ENCODE measurements at regions not wholly inside any gene's neighbourhood (a gene's known extent, or its start where the extent isn't known, plus 50 kb on each side); places are given as distances from the start of the nearest gene placed in this dataset.
"Not testable (repeated sequence)": the region's sequence is repeated elsewhere in the genome, so short reads cannot be mapped to it uniquely, and the experiment has no call there.

DNA sequence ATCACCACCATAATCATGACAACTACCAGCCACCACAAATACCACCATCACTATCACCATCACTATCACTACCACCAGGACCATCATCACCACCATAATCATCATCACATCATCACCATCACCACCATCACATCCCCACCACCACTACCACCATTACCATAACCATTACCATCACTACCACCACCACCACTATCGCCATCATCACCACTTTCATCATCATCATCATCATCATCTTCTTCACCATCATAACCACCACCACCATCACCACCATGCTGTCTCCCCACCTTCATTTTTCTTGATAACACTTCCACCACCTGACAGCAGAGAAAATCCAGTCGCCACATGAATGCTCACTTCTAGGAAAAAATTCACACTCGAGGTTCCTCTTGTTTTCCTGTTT, 253.6 kb downstream of the ANKRD60 start:
- H3K9me3 ChIP-seq (ENCODE audit: control extremely low read depth in 1 of 5, control insufficient read depth in 4 of 5, insufficient read depth in 2 of 5, low read depth in 1 of 5, low read length in 4 of 5), result peaks cover 0 to 3% (median 0%) of the 10 kb centered on the region in 5 experiments
- DNase-seq, result no peak
- H3K36me3 ChIP-seq (ENCODE audit: control insufficient read depth in 4 of 4, insufficient read depth in 4 of 4, low read length in 3 of 4), result no peaks in the 10 kb centered on the region
- no peaks in the 10 kb centered on the region for H3K4me1 ChIP-seq (ENCODE audit: control extremely low read depth in 1 of 4, control insufficient read depth in 4 of 4, insufficient read depth in 4 of 4, low read length in 3 of 4)
- no peak overlapping the region for H3K4me3 ChIP-seq (ENCODE audit: control insufficient read depth in 1 of 7, extremely low read depth in 1 of 7, insufficient read depth in 4 of 7, low read depth in 2 of 7, low read length in 6 of 7)
- no peaks in the 10 kb centered on the region for H3K27me3 ChIP-seq (replicated peaks in 2 of 5; ENCODE audit: control insufficient read depth in 4 of 5, insufficient read depth in 5 of 5, low read length in 4 of 5)
- 85% methylated on average over 3 of the region's 3 CpGs for WGBS (ENCODE audit: insufficient coverage)
- CTCF ChIA-PET, result no interaction called here
- H3K27ac ChIP-seq (ENCODE audit: insufficient read depth in 1 of 2, low read depth in 1 of 2, low read length in 2 of 2, poor library complexity in 1 of 2, severe bottlenecking in 2 of 2), result no peak overlapping the region
- POLR2A ChIA-PET, result no interaction called here

DNA sequence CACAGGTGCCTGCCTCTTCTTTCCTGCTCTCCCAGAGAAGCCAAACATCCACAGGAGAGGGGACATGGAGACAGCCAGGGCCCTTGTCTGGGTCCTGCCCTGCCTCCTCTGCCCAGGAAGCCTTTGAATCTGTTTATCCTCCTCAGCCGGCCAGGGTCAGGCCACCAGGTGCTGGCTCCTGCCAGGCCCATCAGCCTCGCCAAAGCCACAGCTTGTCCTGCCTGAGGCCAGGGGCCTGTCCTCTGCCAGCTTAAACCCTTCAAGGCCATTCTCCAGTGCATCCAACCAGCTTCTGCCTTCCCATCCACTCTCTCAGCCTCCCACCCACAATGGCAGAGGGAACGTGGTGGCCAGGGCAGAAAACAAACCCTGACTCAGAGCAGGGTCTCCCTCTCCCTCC, 254.6 kb downstream of the ANKRD60 start:
- Histone ChIP-seq H3K4me3 (ENCODE audit: control insufficient read depth in 1 of 7, extremely low read depth in 1 of 7, insufficient read depth in 4 of 7, low read depth in 2 of 7, low read length in 6 of 7) (no peak overlapping the region), H3K4me1 (ENCODE audit: control extremely low read depth in 1 of 4, control insufficient read depth in 4 of 4, insufficient read depth in 4 of 4, low read length in 3 of 4) (no peaks in the 10 kb centered on the region), H3K27ac (ENCODE audit: insufficient read depth in 1 of 2, low read depth in 1 of 2, low read length in 2 of 2, poor library complexity in 1 of 2, severe bottlenecking in 2 of 2) (no peak overlapping the region), H3K36me3 (ENCODE audit: control insufficient read depth in 4 of 4, insufficient read depth in 4 of 4, low read length in 3 of 4) (no peaks in the 10 kb centered on the region), H3K27me3 (replicated peaks in 2 of 5; ENCODE audit: control insufficient read depth in 4 of 5, insufficient read depth in 5 of 5, low read length in 4 of 5) (no peaks in the 10 kb centered on the region), H3K9me3 (ENCODE audit: control extremely low read depth in 1 of 5, control insufficient read depth in 4 of 5, insufficient read depth in 2 of 5, low read depth in 1 of 5, low read length in 4 of 5) (peaks cover 0 to 3% (median 0%) of the 10 kb centered on the region in 5 experiments)
- 67% methylated on average over 2 of the region's 3 CpGs for WGBS (ENCODE audit: insufficient coverage)
- DNase-seq, result no peak
- CTCF ChIA-PET, result interaction anchor here (1.0 kb wide), 1 partner anchor 114 kb away, joined by 4 read pairs; no protein-coding TSS in a partner anchor
- POLR2A ChIA-PET, result no interaction called here

GRCh38 chr20:57971583-57971982, 256.9 kb downstream of the ANKRD60 start:
- WGBS (ENCODE audit: insufficient coverage), result no CpG with 5 or more reads among the region's 1 CpG
- H3K4me1 ChIP-seq (ENCODE audit: control extremely low read depth in 1 of 4, control insufficient read depth in 4 of 4, insufficient read depth in 4 of 4, low read length in 3 of 4); DNase-seq; H3K4me3 ChIP-seq (ENCODE audit: control insufficient read depth in 1 of 7, extremely low read depth in 1 of 7, insufficient read depth in 4 of 7, low read depth in 2 of 7, low read length in 6 of 7); H3K36me3 ChIP-seq (ENCODE audit: control insufficient read depth in 4 of 4, insufficient read depth in 4 of 4, low read length in 3 of 4); POLR2A ChIA-PET; H3K9me3 ChIP-seq (ENCODE audit: control extremely low read depth in 1 of 5, control insufficient read depth in 4 of 5, insufficient read depth in 2 of 5, low read depth in 1 of 5, low read length in 4 of 5); H3K27me3 ChIP-seq (replicated peaks in 2 of 5; ENCODE audit: control insufficient read depth in 4 of 5, insufficient read depth in 5 of 5, low read length in 4 of 5); H3K27ac ChIP-seq (ENCODE audit: insufficient read depth in 1 of 2, low read depth in 1 of 2, low read length in 2 of 2, poor library complexity in 1 of 2, severe bottlenecking in 2 of 2): not testable (repeated sequence)
- CTCF ChIA-PET, result interaction anchor here (1.3 kb wide), 1 partner anchor 8 kb away, joined by 4 read pairs; no protein-coding TSS in a partner anchor

DNA sequence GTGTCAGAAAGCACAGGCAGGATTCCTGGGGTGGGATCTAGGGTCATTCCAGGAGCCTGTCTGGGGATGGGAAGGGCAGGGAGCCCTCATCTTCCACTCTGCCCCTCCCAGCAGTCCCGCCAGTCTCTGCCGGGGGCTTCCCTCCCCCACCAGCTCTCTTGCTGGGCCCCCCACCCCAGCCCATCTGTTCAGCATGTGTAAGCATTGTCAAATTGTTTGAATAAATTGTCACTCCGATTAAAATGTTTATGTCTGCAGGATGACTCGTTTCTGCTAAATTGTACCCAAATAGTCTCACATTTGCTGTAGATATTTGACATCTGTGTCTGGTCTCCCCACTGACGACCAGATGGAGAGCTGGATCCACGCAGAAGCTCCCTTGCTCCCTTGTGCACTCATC, 257.6 kb downstream of the ANKRD60 start:
- Histone ChIP-seq H3K27me3 (replicated peaks in 2 of 5; ENCODE audit: control insufficient read depth in 4 of 5, insufficient read depth in 5 of 5, low read length in 4 of 5) (no peaks in the 10 kb centered on the region), H3K9me3 (ENCODE audit: control extremely low read depth in 1 of 5, control insufficient read depth in 4 of 5, insufficient read depth in 2 of 5, low read depth in 1 of 5, low read length in 4 of 5) (peaks cover 0 to 3% (median 0%) of the 10 kb centered on the region in 5 experiments), H3K4me1 (ENCODE audit: control extremely low read depth in 1 of 4, control insufficient read depth in 4 of 4, insufficient read depth in 4 of 4, low read length in 3 of 4) (no peaks in the 10 kb centered on the region), H3K36me3 (ENCODE audit: control insufficient read depth in 4 of 4, insufficient read depth in 4 of 4, low read length in 3 of 4) (no peaks in the 10 kb centered on the region), H3K27ac (ENCODE audit: insufficient read depth in 1 of 2, low read depth in 1 of 2, low read length in 2 of 2, poor library complexity in 1 of 2, severe bottlenecking in 2 of 2) (no peak overlapping the region), H3K4me3 (ENCODE audit: control insufficient read depth in 1 of 7, extremely low read depth in 1 of 7, insufficient read depth in 4 of 7, low read depth in 2 of 7, low read length in 6 of 7) (no peak overlapping the region)
- ChIA-PET CTCF (no interaction called here), POLR2A (no interaction called here)
- 90% methylated on average over 3 of the region's 6 CpGs for WGBS (ENCODE audit: insufficient coverage)
- no peak for DNase-seq

DNA sequence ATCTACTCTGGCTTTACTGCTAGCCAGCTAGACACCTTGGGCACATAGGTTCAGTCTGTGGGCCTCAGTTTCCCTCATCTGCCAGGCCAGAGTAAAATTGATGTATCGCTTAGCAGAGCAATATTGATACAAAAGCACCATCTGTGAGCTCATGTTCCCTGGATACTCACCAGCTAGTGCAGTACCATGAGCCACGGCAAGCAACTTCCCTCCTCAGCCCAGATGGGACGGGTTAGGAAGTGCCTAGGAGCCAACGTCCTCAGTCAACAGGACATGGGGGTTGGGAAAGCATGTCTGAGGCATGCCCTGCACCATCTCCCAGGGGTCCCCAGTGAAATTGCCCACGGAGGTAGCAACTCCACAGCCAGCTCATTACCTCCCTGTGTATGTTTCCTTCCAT, 258.3 kb downstream of the ANKRD60 start:
- 57% methylated on average over 5 of the region's 5 CpGs for WGBS (ENCODE audit: insufficient coverage)

DNA sequence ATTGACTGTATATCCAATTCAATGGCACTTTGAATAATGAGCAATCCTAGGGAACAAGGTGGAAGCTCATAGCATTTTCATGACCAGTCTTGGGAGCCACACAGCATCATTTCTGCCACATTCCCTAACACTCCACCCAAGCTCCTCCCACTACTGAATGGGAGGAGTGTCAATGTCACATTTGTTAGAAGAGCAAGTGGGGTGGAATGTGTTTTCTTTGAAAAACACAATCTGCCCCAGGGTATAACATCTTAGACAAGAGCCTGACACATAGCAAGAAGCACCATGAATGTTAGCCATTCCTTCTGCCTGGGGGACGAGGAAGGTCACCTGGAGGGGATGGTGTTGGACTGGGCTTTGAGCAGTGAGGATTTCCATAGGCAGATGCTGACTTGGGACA, 258.3 kb upstream of the PMEPA1 start:
- H3K4me1 ChIP-seq (ENCODE audit: control extremely low read depth in 1 of 4, control insufficient read depth in 4 of 4, insufficient read depth in 4 of 4, low read length in 3 of 4), result no peaks in the 10 kb centered on the region
- 90% methylated on average over 1 of the region's 1 CpG for WGBS (ENCODE audit: insufficient coverage)
- peaks cover 0 to 3% (median 0%) of the 10 kb centered on the region in 5 experiments for H3K9me3 ChIP-seq (ENCODE audit: control extremely low read depth in 1 of 5, control insufficient read depth in 4 of 5, insufficient read depth in 2 of 5, low read depth in 1 of 5, low read length in 4 of 5)
- POLR2A ChIA-PET, result no interaction called here
- no peak for DNase-seq
- CTCF ChIA-PET, result no interaction called here
- H3K36me3 ChIP-seq (ENCODE audit: control insufficient read depth in 4 of 4, insufficient read depth in 4 of 4, low read length in 3 of 4), result no peaks in the 10 kb centered on the region
- H3K27me3 ChIP-seq (replicated peaks in 2 of 5; ENCODE audit: control insufficient read depth in 4 of 5, insufficient read depth in 5 of 5, low read length in 4 of 5), result no peaks in the 10 kb centered on the region
- no peak overlapping the region for H3K27ac ChIP-seq (ENCODE audit: insufficient read depth in 1 of 2, low read depth in 1 of 2, low read length in 2 of 2, poor library complexity in 1 of 2, severe bottlenecking in 2 of 2)
- H3K4me3 ChIP-seq (ENCODE audit: control insufficient read depth in 1 of 7, extremely low read depth in 1 of 7, insufficient read depth in 4 of 7, low read depth in 2 of 7, low read length in 6 of 7), result no peak overlapping the region

More for the DNA sequence above, 258.3 kb downstream of the ANKRD60 start:
- peaks cover 0 to 3% (median 0%) of the 10 kb centered on the region in 5 experiments for H3K9me3 ChIP-seq (ENCODE audit: control extremely low read depth in 1 of 5, control insufficient read depth in 4 of 5, insufficient read depth in 2 of 5, low read depth in 1 of 5, low read length in 4 of 5)
- no peak overlapping the region for H3K4me3 ChIP-seq (ENCODE audit: control insufficient read depth in 1 of 7, extremely low read depth in 1 of 7, insufficient read depth in 4 of 7, low read depth in 2 of 7, low read length in 6 of 7)
- no peaks in the 10 kb centered on the region for H3K4me1 ChIP-seq (ENCODE audit: control extremely low read depth in 1 of 4, control insufficient read depth in 4 of 4, insufficient read depth in 4 of 4, low read length in 3 of 4)
- CTCF ChIA-PET, result interaction anchor here (0.9 kb wide), 1 partner anchor 8 kb away, joined by 3 read pairs; no protein-coding TSS in a partner anchor
- no peak overlapping the region for H3K27ac ChIP-seq (ENCODE audit: insufficient read depth in 1 of 2, low read depth in 1 of 2, low read length in 2 of 2, poor library complexity in 1 of 2, severe bottlenecking in 2 of 2)
- no peak for DNase-seq
- H3K27me3 ChIP-seq (replicated peaks in 2 of 5; ENCODE audit: control insufficient read depth in 4 of 5, insufficient read depth in 5 of 5, low read length in 4 of 5), result no peaks in the 10 kb centered on the region
- POLR2A ChIA-PET, result no interaction called here
- H3K36me3 ChIP-seq (ENCODE audit: control insufficient read depth in 4 of 4, insufficient read depth in 4 of 4, low read length in 3 of 4), result no peaks in the 10 kb centered on the region

- H3K27me3 ChIP-seq (replicated peaks in 2 of 5; ENCODE audit: control insufficient read depth in 4 of 5, insufficient read depth in 5 of 5, low read length in 4 of 5), result no peaks in the 10 kb centered on the region
- ChIA-PET CTCF (no interaction called here), POLR2A (no interaction called here)
- no peaks in the 10 kb centered on the region for H3K36me3 ChIP-seq (ENCODE audit: control insufficient read depth in 4 of 4, insufficient read depth in 4 of 4, low read length in 3 of 4)
- no peak for DNase-seq
- WGBS (ENCODE audit: insufficient coverage), result 97% methylated on average over 9 of the region's 10 CpGs
- H3K4me3 ChIP-seq (ENCODE audit: control insufficient read depth in 1 of 7, extremely low read depth in 1 of 7, insufficient read depth in 4 of 7, low read depth in 2 of 7, low read length in 6 of 7), result no peak overlapping the region
- no peak overlapping the region for H3K27ac ChIP-seq (ENCODE audit: insufficient read depth in 1 of 2, low read depth in 1 of 2, low read length in 2 of 2, poor library complexity in 1 of 2, severe bottlenecking in 2 of 2)
- peaks cover 0 to 3% (median 0%) of the 10 kb centered on the region in 5 experiments for H3K9me3 ChIP-seq (ENCODE audit: control extremely low read depth in 1 of 5, control insufficient read depth in 4 of 5, insufficient read depth in 2 of 5, low read depth in 1 of 5, low read length in 4 of 5)
- H3K4me1 ChIP-seq (ENCODE audit: control extremely low read depth in 1 of 4, control insufficient read depth in 4 of 4, insufficient read depth in 4 of 4, low read length in 3 of 4), result no peaks in the 10 kb centered on the region
These were observed 257.5 kb upstream of the PMEPA1 start for GRCh38 chr20:57967364-57967763.

Data from common myeloid progenitor, CD34-positive (primary cell).